Liver (tissue), 8 donors: ENCODE measurements at regions not wholly inside any gene's neighbourhood (a gene's known extent, or its start where the extent isn't known, plus 50 kb on each side); places are given as distances from the start of the nearest gene placed in this dataset.

Experiments
- DNase-seq: peaks from one replicate; pipeline ENCODE4 v3.0.0-alpha.2; 2017; ENCODE audit warnings: low spot score
- H3K27ac ChIP-seq, 2 donors: one replicate each; pipeline ENCODE4 v1.7.0; 2013; ENCODE audit warnings: inconsistent platforms in 2 of 2, low read length in 2 of 2, control low read depth in 1 of 2, low read depth in 1 of 2, mild to moderate bottlenecking in 1 of 2
- H3K27me3 ChIP-seq, 4 donors: one replicate each; pipeline versions ENCODE4 v1.6.1 to v1.7.0; 2013; ENCODE audit warnings: low read length in 3 of 4, inconsistent platforms in 1 of 4, mild to moderate bottlenecking in 1 of 4, moderate library complexity in 1 of 4; ENCODE audit not compliant: control insufficient read depth in 4 of 4, insufficient read depth in 4 of 4
- H3K36me3 ChIP-seq, 4 donors: one replicate each; pipeline versions ENCODE4 v1.6.1 to v1.7.0; 2013; ENCODE audit warnings: low read length in 3 of 4, mild to moderate bottlenecking in 3 of 4, low read depth in 1 of 4, moderate library complexity in 1 of 4; ENCODE audit not compliant: control insufficient read depth in 4 of 4, insufficient read depth in 3 of 4
- H3K4me1 ChIP-seq, 4 donors: one replicate each; pipeline versions ENCODE4 v1.6.1 to v1.7.0; 2013; ENCODE audit warnings: low read length in 3 of 4, mild to moderate bottlenecking in 3 of 4, moderate library complexity in 1 of 4; ENCODE audit not compliant: control insufficient read depth in 4 of 4, insufficient read depth in 4 of 4
- H3K4me3 ChIP-seq, 3 donors: one replicate each; pipeline versions ENCODE4 v1.6.1 to v1.7.0; 2013; ENCODE audit warnings: low read length in 3 of 3, control low read depth in 1 of 3, low read depth in 1 of 3, mild to moderate bottlenecking in 1 of 3
- H3K9ac ChIP-seq, 2 donors: one replicate each; pipeline ENCODE4 v1.7.0; 2013; ENCODE audit warnings: low read length in 2 of 2, mild to moderate bottlenecking in 2 of 2, moderate library complexity in 2 of 2, control low read depth in 1 of 2, low read depth in 1 of 2
- H3K9me3 ChIP-seq, 4 donors: one replicate each; pipeline versions ENCODE4 v1.6.1 to v1.7.0; 2013; ENCODE audit warnings: low read length in 3 of 4; ENCODE audit not compliant: control insufficient read depth in 4 of 4
- ATF3 ChIP-seq: IDR thresholded peaks from 2 replicates; pipeline ENCODE4 v1.6.1; 2016; ENCODE audit warnings: antibody characterized with exemption
- CTCF ChIP-seq: fragments of 150-350 bp; IDR thresholded peaks from 2 replicates; pipeline ENCODE4 v1.5.1; 2017; ENCODE audit warnings: improper control_type of control experiment, low read depth, low read length; ENCODE audit not compliant: missing input control
- EGR1 ChIP-seq, 2 donors: IDR thresholded peaks; 2 replicates each; pipeline ENCODE4 v1.6.1; 2016 to 2018; ENCODE audit warnings: antibody characterized with exemption in 2 of 2, low read depth in 2 of 2
- FOXA1 ChIP-seq: IDR thresholded peaks from 2 replicates; pipeline ENCODE4 v1.6.1; 2016; ENCODE audit warnings: antibody characterized with exemption
- FOXA2 ChIP-seq: IDR thresholded peaks from 2 replicates; pipeline ENCODE4 v1.6.1; 2016; ENCODE audit warnings: antibody characterized with exemption
- GABPA ChIP-seq, 2 donors: IDR thresholded peaks in 1 of 2; conservative IDR thresholded peaks in 1 of 2; 2 replicates each; pipeline ENCODE4 v1.6.1; 2016; ENCODE audit warnings: antibody characterized with exemption in 2 of 2, mild to moderate bottlenecking in 1 of 2, moderate library complexity in 1 of 2
- HNF4A ChIP-seq, 2 donors: conservative IDR thresholded peaks; 2 replicates each; pipeline ENCODE4 v1.6.1; 2016; ENCODE audit warnings: antibody characterized with exemption in 2 of 2, mild to moderate bottlenecking in 2 of 2
- JUND ChIP-seq, 2 donors: IDR thresholded peaks; 2 replicates each; pipeline ENCODE4 v1.6.1; 2016; ENCODE audit warnings: antibody characterized with exemption in 2 of 2
- MAX ChIP-seq: IDR thresholded peaks from 2 replicates; pipeline ENCODE4 v1.6.1; 2016; ENCODE audit warnings: antibody characterized with exemption
- NR2F2 ChIP-seq: IDR thresholded peaks from 2 replicates; pipeline ENCODE4 v1.6.1; 2016; ENCODE audit warnings: antibody characterized with exemption
- RAD21 ChIP-seq, 2 donors: IDR thresholded peaks; 2 replicates each; pipeline ENCODE4 v1.6.1; 2016; ENCODE audit warnings: antibody characterized with exemption in 2 of 2, mild to moderate bottlenecking in 2 of 2
- REST ChIP-seq: IDR thresholded peaks from 2 replicates; pipeline ENCODE4 v1.6.1; 2016; ENCODE audit warnings: antibody characterized with exemption, mild to moderate bottlenecking
- RXRA ChIP-seq, 2 donors: IDR thresholded peaks; 2 replicates each; pipeline ENCODE4 v1.6.1; 2017 to 2018; ENCODE audit warnings: antibody characterized with exemption in 2 of 2, mild to moderate bottlenecking in 1 of 2
- SP1 ChIP-seq: IDR thresholded peaks from 2 replicates; pipeline ENCODE4 v1.6.1; 2018; ENCODE audit warnings: antibody characterized with exemption, mild to moderate bottlenecking
- TAF1 ChIP-seq: conservative IDR thresholded peaks from 2 replicates; pipeline ENCODE4 v1.6.1; 2016; ENCODE audit warnings: antibody characterized with exemption, mild to moderate bottlenecking
- YY1 ChIP-seq: IDR thresholded peaks from 2 replicates; pipeline ENCODE4 v1.6.1; 2016; ENCODE audit warnings: antibody characterized with exemption, mild to moderate bottlenecking
- ZBTB33 ChIP-seq: IDR thresholded peaks from 2 replicates; pipeline ENCODE4 v1.6.1; 2016; ENCODE audit warnings: antibody characterized with exemption
- WGBS: extraction: QIAGEN DNeasy Blood & Tissue Kit; methylation state at CpG from one replicate; pipeline ENCODE4 v1.1.7; 2013; 5-methylcytosine and 5-hydroxymethylcytosine counted together
- donor health status: healthy.
- donor health status: healthy.
- donor health status: healthy.
- donor health status: healthy.
- donor health status: healthy.

- Histone ChIP-seq H3K27ac (no peak overlapping the region), H3K4me3 (no peak overlapping the region), H3K9me3 (no peaks in the 10 kb centered on the region), H3K27me3 (no peaks in the 10 kb centered on the region), H3K4me1 (no peaks in the 10 kb centered on the region), H3K36me3 (no peaks in the 10 kb centered on the region), H3K9ac (no peak overlapping the region)
- DNase-seq, result no peak
- TF ChIP-seq GABPA (IDR thresholded peaks at IDR 0.05 in 1 of 2, conservative IDR thresholded peaks at IDR 0.05 in 1 of 2), result no peak
- no peak for TF ChIP-seq CTCF
- no peak for TF ChIP-seq TAF1
- no peak for TF ChIP-seq FOXA2
These were observed 242.0 kb upstream of the ARRDC4 start for GRCh38 chr15:97718509-97718908.

- no peaks in the 10 kb centered on the region for H3K4me1 ChIP-seq
- no peak overlapping the region for H3K4me3 ChIP-seq
- 69% methylated on average over 13 of the region's 13 CpGs for WGBS
- no peak for DNase-seq
- no peaks in the 10 kb centered on the region for H3K36me3 ChIP-seq
- no peak overlapping the region for H3K27ac ChIP-seq
- TF ChIP-seq RXRA (IDR thresholded peaks at IDR 0.05) (no peak), RAD21 (IDR thresholded peaks at IDR 0.05) (no peak), ZBTB33 (no peak), NR2F2 (no peak), SP1 (no peak), ATF3 (no peak), MAX (no peak), CTCF (no peak), FOXA2 (no peak), GABPA (IDR thresholded peaks at IDR 0.05 in 1 of 2, conservative IDR thresholded peaks at IDR 0.05 in 1 of 2) (no peak), TAF1 (no peak), YY1 (no peak), FOXA1 (no peak), JUND (IDR thresholded peaks at IDR 0.05) (no peak), EGR1 (IDR thresholded peaks at IDR 0.05; ENCODE audit: low read depth in 2 of 2) (no peak), REST (no peak), HNF4A (conservative IDR thresholded peaks at IDR 0.05) (no peak)
- no peaks in the 10 kb centered on the region for H3K27me3 ChIP-seq
- H3K9me3 ChIP-seq, result no peaks in the 10 kb centered on the region
- no peak overlapping the region for H3K9ac ChIP-seq
These were observed 231.7 kb upstream of the ARRDC4 start for GRCh38 chr15:97728791-97729190.
